Mammary epithelial cell (primary cell): ENCODE measurements at regions not wholly inside any gene's neighbourhood (a gene's known extent, or its start where the extent isn't known, plus 50 kb on each side); places are given as distances from the start of the nearest gene placed in this dataset.

Experiments
- EZH2 ChIP-seq: IDR thresholded peaks from 2 replicates; pipeline ENCODE4 v1.6.1; 2012; ENCODE audit warnings: low read length, inconsistent platforms, borderline replicate concordance
- TF ChIP-seq, protein P1 (sequence below), 2 donors: IDR thresholded peaks in 1 of 2; conservative IDR thresholded peaks in 1 of 2; 2 replicates each; pipeline ENCODE4 v1.5.1; 2011 to 2012; ENCODE audit warnings: inconsistent platforms in 2 of 2, low read length in 2 of 2, mild to moderate bottlenecking in 2 of 2, control low read depth in 1 of 2, low read depth in 1 of 2; ENCODE audit not compliant: insufficient read depth in 1 of 2; ENCODE audit errors: extremely low read depth in 1 of 2

DNA sequence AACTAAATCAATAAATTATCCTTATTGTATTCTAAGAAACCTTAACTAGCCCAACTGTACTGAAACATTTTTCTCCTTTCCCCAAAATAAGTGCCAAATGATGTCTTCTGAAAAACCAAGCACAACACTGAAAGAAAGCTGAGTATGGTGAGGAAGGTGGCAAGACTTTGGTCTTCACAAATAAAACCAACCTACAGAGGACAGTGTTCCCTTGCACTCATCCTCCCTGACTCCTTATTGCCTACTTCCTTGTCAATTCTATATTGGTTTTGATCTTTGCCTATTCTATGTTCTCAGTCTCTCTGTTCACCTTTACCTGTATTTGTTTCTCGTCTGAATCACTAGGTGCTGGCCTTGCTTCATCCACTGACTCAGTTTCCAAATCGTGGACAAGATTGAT is 490.1 kb upstream of the ZNF385D start:
- TF ChIP-seq, protein P1, sequence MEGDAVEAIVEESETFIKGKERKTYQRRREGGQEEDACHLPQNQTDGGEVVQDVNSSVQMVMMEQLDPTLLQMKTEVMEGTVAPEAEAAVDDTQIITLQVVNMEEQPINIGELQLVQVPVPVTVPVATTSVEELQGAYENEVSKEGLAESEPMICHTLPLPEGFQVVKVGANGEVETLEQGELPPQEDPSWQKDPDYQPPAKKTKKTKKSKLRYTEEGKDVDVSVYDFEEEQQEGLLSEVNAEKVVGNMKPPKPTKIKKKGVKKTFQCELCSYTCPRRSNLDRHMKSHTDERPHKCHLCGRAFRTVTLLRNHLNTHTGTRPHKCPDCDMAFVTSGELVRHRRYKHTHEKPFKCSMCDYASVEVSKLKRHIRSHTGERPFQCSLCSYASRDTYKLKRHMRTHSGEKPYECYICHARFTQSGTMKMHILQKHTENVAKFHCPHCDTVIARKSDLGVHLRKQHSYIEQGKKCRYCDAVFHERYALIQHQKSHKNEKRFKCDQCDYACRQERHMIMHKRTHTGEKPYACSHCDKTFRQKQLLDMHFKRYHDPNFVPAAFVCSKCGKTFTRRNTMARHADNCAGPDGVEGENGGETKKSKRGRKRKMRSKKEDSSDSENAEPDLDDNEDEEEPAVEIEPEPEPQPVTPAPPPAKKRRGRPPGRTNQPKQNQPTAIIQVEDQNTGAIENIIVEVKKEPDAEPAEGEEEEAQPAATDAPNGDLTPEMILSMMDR (conservative IDR thresholded peaks at IDR 0.05 in 1 of 2, IDR thresholded peaks at IDR 0.05 in 1 of 2; ENCODE audit: extremely low read depth in 1 of 2, insufficient read depth in 1 of 2, low read depth in 1 of 2, low read length in 2 of 2) = no peak
- TF ChIP-seq EZH2 = no peak
